SK-N-SH (cell line): ENCODE measurements at regions not wholly inside any gene's neighbourhood (a gene's known extent, or its start where the extent isn't known, plus 50 kb on each side); places are given as distances from the start of the nearest gene placed in this dataset.

Source experiments
- GABPA ChIP-seq: IDR thresholded peaks from 2 replicates; pipeline ENCODE4 v1.4.0; 2012; ENCODE audit warnings: low read depth, mild to moderate bottlenecking
- MEF2A ChIP-seq: IDR thresholded peaks from 2 replicates; pipeline ENCODE4 v1.4.0; 2012; ENCODE audit warnings: low read depth, borderline replicate concordance
- SMC3 ChIP-seq: IDR thresholded peaks from 2 replicates; pipeline ENCODE4 v1.6.1; 2012; ENCODE audit warnings: low read depth, low read length, improper control_type of control experiment
- TF ChIP-seq, protein P1 (sequence below): fragments of 200-600 bp; sonication (generic); IDR thresholded peaks from 2 replicates; pipeline ENCODE4 v1.6.1; 2017; ENCODE audit warnings: antibody characterized with exemption, mild to moderate bottlenecking, moderate library complexity
- TF ChIP-seq, protein P2 (sequence below): fragments of 150-350 bp; IDR thresholded peaks from 2 replicates; pipeline ENCODE4 v1.6.1; 2017; ENCODE audit warnings: antibody characterized with exemption, low read length, low read depth, borderline replicate concordance

DNA sequence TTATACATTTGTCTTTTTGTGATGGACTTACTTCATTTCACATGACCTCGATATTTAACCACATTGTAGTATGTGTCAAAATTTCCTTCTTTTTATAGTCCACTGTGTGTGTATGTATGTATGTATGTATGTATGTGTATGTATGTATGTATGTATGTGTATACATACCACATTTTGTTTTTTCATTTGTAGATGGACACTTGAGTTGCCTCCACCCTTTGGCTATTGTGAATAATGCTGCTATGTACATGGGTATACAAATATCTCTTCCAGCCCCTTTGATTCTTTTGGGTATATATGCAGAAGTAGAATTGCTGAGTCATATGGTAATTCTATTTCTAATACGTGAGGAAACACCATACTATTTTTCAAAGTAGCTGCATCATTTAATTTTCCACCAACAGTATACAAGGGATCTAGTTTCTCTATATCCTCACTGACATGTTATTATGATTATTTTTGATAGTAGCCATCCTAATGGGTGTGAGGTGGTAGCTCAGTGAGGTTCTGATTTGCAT is 228.2 kb downstream of the OPA1 start:
- no peak for TF ChIP-seq MEF2A
- TF ChIP-seq, protein P1, sequence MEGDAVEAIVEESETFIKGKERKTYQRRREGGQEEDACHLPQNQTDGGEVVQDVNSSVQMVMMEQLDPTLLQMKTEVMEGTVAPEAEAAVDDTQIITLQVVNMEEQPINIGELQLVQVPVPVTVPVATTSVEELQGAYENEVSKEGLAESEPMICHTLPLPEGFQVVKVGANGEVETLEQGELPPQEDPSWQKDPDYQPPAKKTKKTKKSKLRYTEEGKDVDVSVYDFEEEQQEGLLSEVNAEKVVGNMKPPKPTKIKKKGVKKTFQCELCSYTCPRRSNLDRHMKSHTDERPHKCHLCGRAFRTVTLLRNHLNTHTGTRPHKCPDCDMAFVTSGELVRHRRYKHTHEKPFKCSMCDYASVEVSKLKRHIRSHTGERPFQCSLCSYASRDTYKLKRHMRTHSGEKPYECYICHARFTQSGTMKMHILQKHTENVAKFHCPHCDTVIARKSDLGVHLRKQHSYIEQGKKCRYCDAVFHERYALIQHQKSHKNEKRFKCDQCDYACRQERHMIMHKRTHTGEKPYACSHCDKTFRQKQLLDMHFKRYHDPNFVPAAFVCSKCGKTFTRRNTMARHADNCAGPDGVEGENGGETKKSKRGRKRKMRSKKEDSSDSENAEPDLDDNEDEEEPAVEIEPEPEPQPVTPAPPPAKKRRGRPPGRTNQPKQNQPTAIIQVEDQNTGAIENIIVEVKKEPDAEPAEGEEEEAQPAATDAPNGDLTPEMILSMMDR: no peak
- TF ChIP-seq GABPA: no peak
- no peak for TF ChIP-seq SMC3
- TF ChIP-seq, protein P2, sequence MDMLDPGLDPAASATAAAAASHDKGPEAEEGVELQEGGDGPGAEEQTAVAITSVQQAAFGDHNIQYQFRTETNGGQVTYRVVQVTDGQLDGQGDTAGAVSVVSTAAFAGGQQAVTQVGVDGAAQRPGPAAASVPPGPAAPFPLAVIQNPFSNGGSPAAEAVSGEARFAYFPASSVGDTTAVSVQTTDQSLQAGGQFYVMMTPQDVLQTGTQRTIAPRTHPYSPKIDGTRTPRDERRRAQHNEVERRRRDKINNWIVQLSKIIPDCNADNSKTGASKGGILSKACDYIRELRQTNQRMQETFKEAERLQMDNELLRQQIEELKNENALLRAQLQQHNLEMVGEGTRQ: no peak
